NT2/D1 (cell line): ENCODE measurements at regions not wholly inside any gene's neighbourhood (a gene's known extent, or its start where the extent isn't known, plus 50 kb on each side); places are given as distances from the start of the nearest gene placed in this dataset.

Experiments used
- DNase-seq: peaks from one replicate; pipeline ENCODE4 v3.0.0-alpha.2; 2011; ENCODE audit warnings: low read depth, low spot score
- H3K27me3 ChIP-seq: 2 replicates; pipeline ENCODE4 v1.6.0; 2011; ENCODE audit warnings: mild to moderate bottlenecking; ENCODE audit not compliant: insufficient read length, insufficient read depth
- H3K36me3 ChIP-seq: 2 replicates; pipeline ENCODE4 v1.6.1; 2011; ENCODE audit warnings: mild to moderate bottlenecking, low read length, mixed read lengths; ENCODE audit not compliant: insufficient read depth, insufficient read length
- H3K4me1 ChIP-seq: 2 replicates; pipeline ENCODE4 v1.5.1; 2011; ENCODE audit not compliant: insufficient read depth, insufficient read length
- H3K4me3 ChIP-seq: 2 replicates; pipeline ENCODE4 v1.5.1; 2011; ENCODE audit warnings: low read depth; ENCODE audit not compliant: insufficient read length
- H3K9ac ChIP-seq: 2 replicates; pipeline ENCODE4 v1.6.0; 2011; ENCODE audit warnings: low read depth; ENCODE audit not compliant: insufficient read length
- H3K9me3 ChIP-seq: 2 replicates; pipeline ENCODE4 v1.5.1; 2011; ENCODE audit warnings: mild to moderate bottlenecking, low read length; ENCODE audit not compliant: insufficient read depth
- SUZ12 ChIP-seq: IDR thresholded peaks from 2 replicates; pipeline ENCODE4 v1.6.1; 2011; ENCODE audit not compliant: insufficient read length, insufficient read depth; ENCODE audit errors: extremely low read depth
- YY1 ChIP-seq: IDR thresholded peaks from 2 replicates; pipeline ENCODE4 v1.6.1; 2011; ENCODE audit not compliant: insufficient read length, insufficient read depth
- ZNF274 ChIP-seq: IDR thresholded peaks from 2 replicates; pipeline ENCODE4 v1.6.1; 2011; ENCODE audit warnings: mild to moderate bottlenecking, low read depth, low read length

DNA sequence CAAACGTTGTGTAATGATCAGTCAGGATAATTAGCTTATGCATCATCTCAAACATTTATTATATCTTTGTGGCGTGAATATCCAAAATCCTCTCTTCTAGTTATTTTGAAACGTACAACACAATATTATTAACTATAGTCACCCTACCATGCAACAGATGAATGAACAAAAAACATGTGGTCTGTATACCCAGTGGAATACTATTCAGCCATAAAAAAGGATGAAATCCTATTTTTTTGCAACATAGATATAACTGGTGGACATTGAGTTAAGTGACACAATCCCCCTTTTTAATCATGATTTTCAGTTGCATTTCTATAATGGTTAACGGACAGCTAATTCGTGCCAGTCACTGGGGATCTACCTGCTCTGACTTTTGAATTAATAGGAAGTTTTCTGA, 145.6 kb downstream of the SOX1 start:
- DNase-seq: no peak
- no peak overlapping the region for H3K9ac ChIP-seq
- H3K9me3 ChIP-seq: no peaks in the 10 kb centered on the region
- H3K4me1 ChIP-seq: no peaks in the 10 kb centered on the region
- TF ChIP-seq ZNF274 (no peak), YY1 (no peak), SUZ12 (no peak)
- H3K4me3 ChIP-seq: no peak overlapping the region
- H3K27me3 ChIP-seq: no peaks in the 10 kb centered on the region
- H3K36me3 ChIP-seq: no peaks in the 10 kb centered on the region

DNA sequence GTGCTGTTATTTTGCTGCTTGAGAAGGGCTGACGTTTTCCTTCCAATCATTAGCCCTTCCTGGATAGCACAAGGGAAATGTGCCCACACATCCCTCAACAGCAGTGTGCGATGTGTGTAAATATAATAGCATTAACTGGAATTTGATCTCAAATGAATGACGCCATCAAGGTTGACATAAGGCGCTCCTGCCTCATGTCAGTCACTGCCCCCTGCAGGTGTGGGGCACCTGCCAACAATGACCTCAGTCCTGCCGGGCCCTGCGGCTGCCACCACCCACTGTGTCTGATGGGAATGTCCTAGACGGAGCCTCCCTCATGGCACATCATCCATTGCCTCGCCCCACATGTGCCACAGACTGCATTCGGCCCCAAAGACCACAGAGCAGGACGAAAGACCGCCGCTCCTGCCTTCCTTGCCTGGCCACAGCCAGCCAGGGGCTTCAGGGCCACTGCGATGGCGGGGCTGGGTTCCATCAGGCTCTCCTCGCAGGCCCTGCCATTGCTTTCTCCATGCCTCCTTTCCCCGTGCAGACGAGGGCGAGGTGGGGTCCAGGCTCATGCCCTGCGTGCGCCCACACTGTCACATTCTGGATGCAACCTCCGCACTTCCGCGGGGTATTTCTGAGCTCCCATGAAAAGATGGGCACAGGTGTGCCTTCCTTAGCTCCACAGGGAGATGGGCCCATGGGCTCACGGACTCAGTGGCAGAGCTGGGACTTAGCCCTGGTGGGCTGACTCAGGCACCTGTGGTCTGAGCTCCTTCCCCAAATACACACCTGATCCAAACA, 146.7 kb downstream of the SOX1 start:
- H3K9me3 ChIP-seq: no peaks in the 10 kb centered on the region
- H3K4me3 ChIP-seq: no peak overlapping the region
- no peak overlapping the region for H3K9ac ChIP-seq
- no peaks in the 10 kb centered on the region for H3K36me3 ChIP-seq
- DNase-seq: no peak
- no peaks in the 10 kb centered on the region for H3K27me3 ChIP-seq
- TF ChIP-seq YY1 (no peak), ZNF274 (no peak), SUZ12 (no peak)
- H3K4me1 ChIP-seq: no peaks in the 10 kb centered on the region

DNA sequence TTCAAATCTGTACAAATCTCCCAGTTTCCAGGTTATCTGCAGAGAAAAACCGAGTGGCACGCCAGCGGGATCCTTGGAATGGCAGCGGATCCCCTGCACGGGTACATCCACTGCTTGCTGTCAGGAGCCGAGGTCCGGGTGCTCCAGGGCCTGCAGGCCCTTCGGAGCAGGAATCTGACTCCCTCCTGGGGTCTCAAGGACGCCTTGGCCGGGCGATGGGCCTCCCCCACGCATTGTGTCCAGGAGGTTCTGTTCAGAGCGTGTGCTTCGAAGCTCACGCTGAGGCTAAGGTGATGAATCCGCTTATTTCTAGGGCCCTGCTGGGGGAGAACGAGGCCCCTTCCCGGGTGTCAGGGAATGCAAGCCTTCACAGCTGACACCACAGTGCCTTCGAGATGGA, 148.9 kb downstream of the SOX1 start:
- DNase-seq: no peak
- Histone ChIP-seq H3K36me3 (no peaks in the 10 kb centered on the region), H3K27me3 (no peaks in the 10 kb centered on the region), H3K9ac (no peak overlapping the region), H3K9me3 (no peaks in the 10 kb centered on the region), H3K4me3 (no peak overlapping the region), H3K4me1 (no peaks in the 10 kb centered on the region)
- TF ChIP-seq YY1 (no peak), SUZ12 (no peak), ZNF274 (no peak)

DNA sequence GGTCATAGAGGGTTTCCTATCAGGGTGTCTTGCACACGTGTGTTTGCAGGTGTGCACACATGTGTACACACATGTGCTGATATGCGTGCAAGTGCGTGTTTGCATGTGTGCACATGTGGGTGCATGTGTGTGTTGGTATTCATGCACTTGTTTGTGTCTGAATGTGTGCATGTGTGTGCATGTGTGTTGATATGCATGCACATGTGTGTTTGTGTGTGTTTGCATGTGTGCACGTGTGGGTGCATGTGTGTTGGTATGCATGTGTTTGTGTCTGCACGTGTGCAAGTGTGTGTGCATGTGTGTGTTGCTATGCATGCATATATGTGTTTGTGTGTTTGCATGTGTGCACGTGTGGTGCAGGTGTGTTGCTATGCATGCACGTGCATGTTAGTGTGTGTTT, 150.5 kb downstream of the SOX1 start:
- H3K4me3 ChIP-seq: no peak overlapping the region
- no peaks in the 10 kb centered on the region for H3K27me3 ChIP-seq

DNA sequence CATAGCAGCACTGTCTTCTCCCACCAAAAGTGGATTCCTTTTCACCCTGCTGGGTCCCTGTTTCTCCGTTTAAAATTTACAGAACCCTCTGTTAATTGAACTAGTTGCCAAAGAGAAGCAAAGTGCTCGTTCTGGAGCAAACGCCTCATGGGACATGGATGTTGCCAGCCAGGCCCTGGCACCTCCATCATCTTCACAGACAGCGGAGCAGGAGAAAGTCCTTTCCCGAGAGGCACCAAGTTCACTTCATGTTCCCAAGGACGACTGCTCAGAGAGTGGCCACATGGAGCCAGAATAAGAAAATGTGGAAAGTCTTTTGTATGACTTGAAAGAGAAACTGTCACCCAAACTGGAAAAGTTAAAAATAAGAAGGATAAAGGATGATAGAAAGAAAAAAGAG, 151.5 kb downstream of the SOX1 start:
- Histone ChIP-seq H3K9ac (no peak overlapping the region), H3K4me1 (no peaks in the 10 kb centered on the region), H3K27me3 (no peaks in the 10 kb centered on the region), H3K4me3 (no peak overlapping the region), H3K9me3 (no peaks in the 10 kb centered on the region), H3K36me3 (no peaks in the 10 kb centered on the region)
- DNase-seq: no peak
- TF ChIP-seq YY1 (no peak), ZNF274 (no peak), SUZ12 (no peak)

More for the DNA sequence above, 150.5 kb downstream of the SOX1 start:
- Histone ChIP-seq H3K4me1 (no peaks in the 10 kb centered on the region), H3K36me3 (no peaks in the 10 kb centered on the region), H3K9me3 (no peaks in the 10 kb centered on the region), H3K9ac (no peak overlapping the region)
- no peak for DNase-seq
- TF ChIP-seq ZNF274: no peak
- no peak for TF ChIP-seq SUZ12
- no peak for TF ChIP-seq YY1

DNA sequence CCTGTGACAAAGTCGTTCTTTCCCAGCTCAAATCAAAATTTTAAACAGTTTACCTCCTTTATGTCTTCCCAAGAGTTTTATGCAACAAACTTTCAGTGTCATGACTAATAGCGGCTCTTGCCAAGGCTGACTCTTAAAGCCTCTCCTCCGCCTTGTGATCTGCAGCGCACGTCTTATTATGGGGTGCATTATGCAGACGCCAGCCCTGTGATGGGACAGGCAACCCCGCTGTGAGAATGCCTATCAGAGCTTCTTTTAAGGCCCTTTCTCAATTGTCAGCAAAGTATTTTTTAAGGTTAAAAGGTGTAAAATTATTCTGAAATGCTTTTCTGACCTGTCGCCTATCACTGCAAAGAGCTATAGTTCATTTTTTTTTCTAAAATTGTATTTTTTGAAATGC, 152.8 kb downstream of the SOX1 start:
- Histone ChIP-seq H3K9ac (no peak overlapping the region), H3K36me3 (no peaks in the 10 kb centered on the region), H3K9me3 (no peaks in the 10 kb centered on the region), H3K4me1 (no peaks in the 10 kb centered on the region), H3K4me3 (no peak overlapping the region), H3K27me3 (no peaks in the 10 kb centered on the region)
- TF ChIP-seq YY1: no peak
- TF ChIP-seq ZNF274: no peak
- no peak for TF ChIP-seq SUZ12
- no peak for DNase-seq

DNA sequence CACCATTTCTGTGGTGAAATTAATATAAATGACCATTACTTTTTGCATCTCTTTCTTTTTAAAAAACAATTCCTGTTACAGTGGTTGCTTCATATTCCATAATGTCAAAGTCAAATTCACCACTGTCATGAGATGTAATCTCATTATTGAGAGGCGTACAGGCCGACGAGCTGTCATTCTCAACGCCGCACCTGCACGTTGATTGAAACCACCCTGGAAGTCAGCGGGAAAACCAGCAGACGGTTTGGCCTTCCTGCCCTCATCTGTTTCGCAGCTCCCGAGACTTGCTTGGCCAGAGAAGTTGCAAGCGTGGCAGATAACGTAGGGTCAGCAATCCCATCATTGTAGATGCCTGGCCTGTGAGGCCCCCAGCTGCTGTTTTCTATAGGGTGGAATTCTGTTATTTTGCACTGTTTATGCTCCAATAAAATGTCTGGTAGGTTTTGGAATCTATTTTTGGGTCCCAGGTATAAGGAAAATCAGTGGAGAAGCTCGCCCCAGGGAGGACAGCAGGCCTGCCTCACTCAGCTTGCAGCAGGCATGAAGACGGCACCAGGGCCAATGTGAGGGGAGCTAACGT, 153.4 kb downstream of the SOX1 start:
- no peaks in the 10 kb centered on the region for H3K9me3 ChIP-seq
- no peak for DNase-seq
- H3K27me3 ChIP-seq: no peaks in the 10 kb centered on the region
- no peaks in the 10 kb centered on the region for H3K36me3 ChIP-seq
- no peak overlapping the region for H3K4me3 ChIP-seq
- no peak overlapping the region for H3K9ac ChIP-seq
- no peaks in the 10 kb centered on the region for H3K4me1 ChIP-seq
- TF ChIP-seq ZNF274: no peak
- no peak for TF ChIP-seq YY1

DNA sequence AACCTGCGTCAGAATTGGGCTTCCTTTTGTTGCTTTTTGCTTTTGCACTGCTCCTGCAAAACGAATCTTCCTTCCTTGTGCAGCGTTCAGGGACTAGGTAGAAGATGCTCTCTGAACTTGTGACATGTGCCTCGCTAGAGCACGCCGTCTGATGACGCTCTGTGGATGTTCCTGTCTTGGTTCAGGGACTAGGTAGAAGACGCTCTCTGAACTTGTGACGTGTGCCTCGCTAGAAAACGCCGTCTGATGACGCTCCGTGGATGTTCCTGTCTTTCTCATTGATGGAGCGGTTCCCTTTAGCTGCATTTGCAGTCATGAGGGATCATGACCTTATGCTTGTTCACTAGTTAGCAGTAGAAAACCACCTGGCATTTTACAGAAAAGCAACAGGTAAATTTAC, 154.0 kb downstream of the SOX1 start:
- no peak for DNase-seq
- no peaks in the 10 kb centered on the region for H3K4me1 ChIP-seq
- no peaks in the 10 kb centered on the region for H3K27me3 ChIP-seq
- no peak for TF ChIP-seq ZNF274
- no peak for TF ChIP-seq SUZ12
- no peak for TF ChIP-seq YY1
- H3K36me3 ChIP-seq: no peaks in the 10 kb centered on the region
- no peak overlapping the region for H3K9ac ChIP-seq
- H3K9me3 ChIP-seq: no peaks in the 10 kb centered on the region
- no peak overlapping the region for H3K4me3 ChIP-seq
